H1 (cell line): ENCODE measurements at regions not wholly inside any gene's neighbourhood (a gene's known extent, or its start where the extent isn't known, plus 50 kb on each side); places are given as distances from the start of the nearest gene placed in this dataset.

Experiments
- CTCF ChIA-PET: fragments of 300-600 bp; sonication (Branson Sonifier 250); formaldehyde crosslinking; loops from one replicate; lab custom pipeline; 2021; ENCODE audit not compliant: partially characterized antibody; lab: Charles Lee
- POLR2A ChIA-PET: fragments of 300-600 bp; sonication (Branson Sonifier 250); formaldehyde crosslinking; loops from one replicate; lab custom pipeline; 2021; ENCODE audit warnings: inconsistent platforms; ENCODE audit not compliant: partially characterized antibody; lab: Charles Lee
- DNase-seq, 2 experiments: peaks; one replicate each; pipeline versions ENCODE4 v3.0.0 to v3.0.0-alpha.2; 2010 to 2022; ENCODE audit warnings: low spot score in 2 of 2, low read depth in 1 of 2, mixed read lengths in 1 of 2
- FAIRE-seq: peaks from 2 replicates; lab custom pipeline; 2011; peaks lifted over from hg19 to GRCh38; lab: Jason Lieb, UNC
- H2AFZ ChIP-seq: 2 replicates; pipeline ENCODE4 v1.8.1; 2012; ENCODE audit warnings: low read length, inconsistent platforms
- H2AK5ac ChIP-seq: 2 replicates; pipeline ENCODE4 v1.6.1; 2013; ENCODE audit warnings: low read depth, low read length
- H2BK120ac ChIP-seq: replicated peaks from 2 replicates; pipeline ENCODE3; 2013; ENCODE audit warnings: low read depth, low read length, inconsistent platforms
- H2BK12ac ChIP-seq: 2 replicates; pipeline ENCODE4 v1.6.1; 2013; ENCODE audit warnings: low read depth, low read length
- H2BK15ac ChIP-seq: 2 replicates; pipeline ENCODE4 v1.6.1; 2013; ENCODE audit warnings: low read length
- H2BK20ac ChIP-seq: 2 replicates; pipeline ENCODE4 v1.6.1; 2013; ENCODE audit warnings: low read length
- H2BK5ac ChIP-seq: 2 replicates; pipeline ENCODE4 v1.6.1; 2013; ENCODE audit warnings: low read depth, low read length
- H3K14ac ChIP-seq: 2 replicates; pipeline ENCODE4 v1.6.1; 2013; ENCODE audit warnings: inconsistent platforms; ENCODE audit not compliant: insufficient read length
- H3K18ac ChIP-seq: 2 replicates; pipeline ENCODE4 v1.6.1; 2013; ENCODE audit warnings: low read length; ENCODE audit errors: extremely low read depth
- H3K23ac ChIP-seq: 2 replicates; pipeline ENCODE4 v1.6.1; 2013; ENCODE audit warnings: inconsistent platforms; ENCODE audit not compliant: insufficient read length
- H3K23me2 ChIP-seq: 2 replicates; pipeline ENCODE4 v1.6.1; 2013; ENCODE audit warnings: low read depth, low read length
- H3K27ac ChIP-seq: 2 replicates; pipeline ENCODE4 v1.6.1; 2011; ENCODE audit warnings: low read depth, low read length, inconsistent platforms
- H3K27me3 ChIP-seq, 4 experiments: replicated peaks in 1 of 4; 1 replicate in 1 of 4; 2 replicates in 3 of 4; pipeline versions ENCODE4 v1.6.1 to v1.8.1; 2011 to 2013; ENCODE audit warnings: low read length in 3 of 4, mild to moderate bottlenecking in 3 of 4, inconsistent platforms in 2 of 4, mixed read lengths in 2 of 4, moderate library complexity in 1 of 4; ENCODE audit not compliant: control insufficient read depth in 3 of 4, insufficient read depth in 3 of 4; ENCODE audit errors: extremely low read depth in 1 of 4
- H3K36me3 ChIP-seq, 4 experiments: 2 replicates each; pipeline versions ENCODE4 v1.6.1 to v1.8.1; 2011 to 2013; ENCODE audit warnings: mild to moderate bottlenecking in 4 of 4, low read length in 3 of 4, moderate library complexity in 2 of 4, control low read depth in 1 of 4, inconsistent platforms in 1 of 4; ENCODE audit not compliant: insufficient read depth in 4 of 4, control insufficient read depth in 2 of 4
- H3K4ac ChIP-seq: replicated peaks from 2 replicates; pipeline ENCODE3; 2013; ENCODE audit warnings: low read length, low read depth, mixed read lengths, inconsistent platforms; ENCODE audit not compliant: insufficient read length
- H3K4me1 ChIP-seq, 4 experiments: replicated peaks in 1 of 4; 1 replicate in 1 of 4; 2 replicates in 3 of 4; pipeline versions ENCODE4 v1.6.1 to v1.8.1; 2011 to 2013; ENCODE audit warnings: low read length in 3 of 4, inconsistent platforms in 2 of 4, mixed read lengths in 1 of 4; ENCODE audit not compliant: insufficient read depth in 4 of 4, control insufficient read depth in 3 of 4
- H3K4me2 ChIP-seq, 2 experiments: 2 replicates each; pipeline versions ENCODE4 v1.6.1 to v1.8.1; 2011 to 2013; ENCODE audit warnings: low read depth in 2 of 2, low read length in 2 of 2, control low read depth in 1 of 2, inconsistent platforms in 1 of 2, mild to moderate bottlenecking in 1 of 2; ENCODE audit not compliant: insufficient read depth in 1 of 2
- H3K4me3 ChIP-seq, 4 experiments: fragments of 200-600, 300-600 bp in 1 of 4; sonication (generic), shearing (Covaris generic), sonication (Bioruptor Twin) in 1 of 4; 2 replicates each; pipeline versions ENCODE4 v1.5.1 to v1.8.1; 2011 to 2016; ENCODE audit warnings: low read length in 4 of 4, low read depth in 3 of 4, control low read depth in 2 of 4, inconsistent platforms in 2 of 4, mild to moderate bottlenecking in 2 of 4, mixed read lengths in 1 of 4, moderate library complexity in 1 of 4; ENCODE audit not compliant: insufficient read depth in 2 of 4; ENCODE audit errors: extremely low read depth in 1 of 4
- H3K56ac ChIP-seq: replicated peaks from 2 replicates; pipeline ENCODE3; 2013; ENCODE audit warnings: low read depth, mild to moderate bottlenecking, mixed read lengths, low read length, inconsistent platforms; ENCODE audit not compliant: insufficient read length
- H3K79me1 ChIP-seq: 2 replicates; pipeline ENCODE4 v1.6.1; 2013; ENCODE audit warnings: low read depth, low read length, control low read depth
- H3K79me2 ChIP-seq, 2 experiments: 2 replicates each; pipeline versions ENCODE4 v1.6.1 to v1.8.1; 2012 to 2013; ENCODE audit warnings: low read length in 2 of 2, mild to moderate bottlenecking in 2 of 2, inconsistent platforms in 1 of 2; ENCODE audit not compliant: insufficient read depth in 2 of 2, control insufficient read depth in 1 of 2
- H3K9ac ChIP-seq, 4 experiments: replicated peaks in 1 of 4; 1 replicate in 1 of 4; 2 replicates in 3 of 4; pipeline versions ENCODE4 v1.6.1 to v1.8.1; 2011 to 2013; ENCODE audit warnings: low read depth in 3 of 4, low read length in 3 of 4, control low read depth in 2 of 4, mild to moderate bottlenecking in 2 of 4, moderate library complexity in 2 of 4, inconsistent platforms in 1 of 4; ENCODE audit errors: extremely low read depth in 1 of 4
- H3K9me3 ChIP-seq, 2 experiments: 2 replicates each; pipeline versions ENCODE4 v1.6.1 to v1.8.1; 2012 to 2013; ENCODE audit warnings: mild to moderate bottlenecking in 2 of 2, moderate library complexity in 2 of 2, control low read depth in 1 of 2, inconsistent platforms in 1 of 2, low read depth in 1 of 2, low read length in 1 of 2, mixed read lengths in 1 of 2; ENCODE audit not compliant: insufficient read depth in 2 of 2
- H4K20me1 ChIP-seq, 2 experiments: replicated peaks in 1 of 2; 2 replicates each; pipeline versions ENCODE3 to v1.8.1; 2011 to 2013; ENCODE audit warnings: inconsistent platforms in 2 of 2, low read length in 2 of 2, mild to moderate bottlenecking in 1 of 2; ENCODE audit not compliant: insufficient read depth in 2 of 2, control insufficient read depth in 1 of 2
- H4K5ac ChIP-seq: 2 replicates; pipeline ENCODE4 v1.6.1; 2013; ENCODE audit warnings: low read length, low read depth, mixed read lengths, inconsistent platforms; ENCODE audit not compliant: insufficient read length
- H4K8ac ChIP-seq: 2 replicates; pipeline ENCODE4 v1.8.0; 2013; ENCODE audit warnings: mild to moderate bottlenecking, moderate library complexity, low read length, inconsistent platforms; ENCODE audit not compliant: insufficient read depth; ENCODE audit errors: extremely low read depth
- H4K91ac ChIP-seq: replicated peaks from 2 replicates; pipeline ENCODE3; 2013; ENCODE audit warnings: low read length, mixed read lengths, inconsistent platforms; ENCODE audit not compliant: insufficient read length
- WGBS, 2 experiments: shearing (Covaris generic) in 1 of 2; methylation state at CpG; one replicate each; pipeline versions ENCODE4 v1.1.6 to v1.1.7; 2013 to 2015; ENCODE audit warnings: low lambda C conversion rate in 2 of 2, mixed read lengths in 2 of 2, inconsistent platforms in 1 of 2, low coverage in 1 of 2, missing lambda C conversion rate in 1 of 2; ENCODE audit not compliant: insufficient replicate concordance in 2 of 2, insufficient coverage in 1 of 2, insufficient read length in 1 of 2; ENCODE audit errors: extremely low coverage in 1 of 2, missing lambda C conversion rate in 1 of 2; 5-methylcytosine and 5-hydroxymethylcytosine counted together

DNA sequence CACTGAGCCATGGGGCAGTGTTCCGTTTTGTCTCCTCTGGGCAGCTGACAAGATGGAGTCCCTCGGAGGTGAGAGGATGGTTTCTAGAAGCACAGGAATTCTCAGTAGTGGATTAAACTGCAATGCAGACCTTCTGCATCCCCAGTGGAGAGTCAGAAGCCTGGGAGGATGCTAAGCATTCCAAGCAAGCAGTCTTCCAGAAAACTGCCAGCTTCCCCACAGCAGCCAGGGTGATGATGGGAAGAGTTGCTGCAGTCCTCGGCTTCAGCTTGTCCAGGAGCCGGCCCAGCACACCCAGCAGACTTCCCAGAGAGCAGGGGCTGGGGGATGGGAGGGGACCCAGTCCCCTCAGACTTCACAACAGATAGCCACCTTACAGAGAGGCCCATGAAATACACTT, 163.6 kb downstream of the LY86 start:
- Histone ChIP-seq H2BK20ac (no peak overlapping the region), H4K91ac (no peak overlapping the region), H3K79me1 (no peaks in the 10 kb centered on the region), H3K4me3 (no peak overlapping the region), H2BK5ac (no peak overlapping the region), H3K9ac (no peak overlapping the region), H3K36me3 (no peaks in the 10 kb centered on the region), H3K23me2 (no peaks in the 10 kb centered on the region), H3K4me2 (no peak overlapping the region), H3K4me1 (peaks cover 4 to 7% (median 5%) of the 10 kb centered on the region in 4 experiments; a peak in 6 of 7 replicates), H2BK120ac (no peak overlapping the region), H2BK15ac (no peak overlapping the region), H3K4ac (no peak overlapping the region), H2AK5ac (no peak overlapping the region), H4K20me1 (no peaks in the 10 kb centered on the region), H3K56ac (no peak overlapping the region), H2BK12ac (no peak overlapping the region), H4K5ac (no peak overlapping the region), H3K18ac (no peak overlapping the region), H3K27me3 (peaks cover 0 to 2% (median 0%) of the 10 kb centered on the region in 4 experiments; a peak in 1 of 7 replicates), H3K14ac (no peak overlapping the region), H3K27ac (no peak overlapping the region), H3K23ac (no peak overlapping the region), H4K8ac (no peak overlapping the region), H2AFZ (no peak overlapping the region), H3K9me3 (no peaks in the 10 kb centered on the region), H3K79me2 (no peaks in the 10 kb centered on the region)
- CTCF ChIA-PET, result interaction anchor here (0.7 to 3.1 kb wide), 5 partner anchors 12 to 161 kb away, joined by 3 to 12 read pairs (median 4); no protein-coding TSS in a partner anchor
- POLR2A ChIA-PET, result interaction anchor here (1.4 to 2.2 kb wide), 2 partner anchors 10 to 12 kb away, joined by 3 to 8 read pairs; no protein-coding TSS in a partner anchor
- WGBS, 2 experiments, result 85% methylated on average over 4 of the region's 4 CpGs; no CpG with 5 or more reads in 1 of the 2 experiments
- no peak for FAIRE-seq
- DNase-seq, result no peak
